GM12892 (cell line): ENCODE measurements at regions not wholly inside any gene's neighbourhood (a gene's known extent, or its start where the extent isn't known, plus 50 kb on each side); places are given as distances from the start of the nearest gene placed in this dataset.

Source experiments
- DNase-seq: peaks from one replicate; pipeline ENCODE4 v3.0.0; 2011; ENCODE audit not compliant: insufficient read length
- FAIRE-seq: peaks from 2 replicates; lab custom pipeline; 2011; peaks lifted over from hg19 to GRCh38; lab: Jason Lieb, UNC
- POLR2A ChIP-seq: IDR thresholded peaks from 2 replicates; pipeline ENCODE4 v1.6.1; 2011; ENCODE audit warnings: low read depth, low read length, control low read depth
- POLR2AphosphoS5 ChIP-seq: IDR thresholded peaks from 2 replicates; pipeline ENCODE4 v1.6.1; 2011; ENCODE audit warnings: low read depth, low read length, control low read depth
- TAF1 ChIP-seq: IDR thresholded peaks from 2 replicates; pipeline ENCODE4 v1.6.1; 2011; ENCODE audit warnings: low read depth, mild to moderate bottlenecking, control low read depth, low read length, borderline replicate concordance

DNA sequence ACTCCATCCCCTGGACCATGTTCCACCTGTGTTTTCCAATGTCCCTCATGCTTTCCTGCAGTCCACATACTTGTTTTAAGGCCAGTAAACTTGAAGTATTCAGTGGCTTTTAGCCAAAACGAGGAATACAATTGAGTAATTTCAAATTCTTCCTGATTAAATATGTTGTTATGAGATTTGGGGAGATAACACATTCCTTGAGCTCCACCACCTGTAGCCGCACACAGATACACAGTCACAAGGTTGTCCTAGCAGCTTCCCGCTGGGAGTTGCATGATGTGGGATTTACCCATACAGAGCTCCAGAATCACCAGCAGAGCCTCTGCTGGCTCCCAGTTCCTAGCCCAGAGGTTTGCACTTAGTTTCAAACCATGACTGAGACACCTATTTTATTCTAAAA lies 53.6 kb upstream of the FRY start:
- TF ChIP-seq POLR2AphosphoS5: no peak
- no peak for TF ChIP-seq TAF1
- no peak for TF ChIP-seq POLR2A
- DNase-seq (no peak), FAIRE-seq (no peak)

DNA sequence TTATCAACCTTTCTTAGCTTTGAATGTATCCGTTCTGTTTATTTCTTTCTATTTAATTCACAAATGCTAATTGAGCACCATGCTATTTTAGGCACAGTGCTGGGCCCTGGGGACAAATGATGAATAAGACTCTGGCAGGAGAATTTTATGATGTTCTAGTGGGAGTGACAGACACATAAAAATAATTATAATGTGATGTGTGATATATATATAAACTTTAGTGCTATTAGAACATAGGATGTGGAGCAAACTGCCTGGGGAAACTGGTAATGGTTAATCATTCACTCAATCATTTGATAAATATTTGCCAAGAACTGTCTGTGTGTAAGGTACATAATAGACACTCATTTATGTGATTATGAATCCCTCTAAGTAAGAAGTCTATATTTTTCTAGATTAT lies 50.7 kb upstream of the FRY start:
- TF ChIP-seq POLR2AphosphoS5: no peak
- no peak for TF ChIP-seq POLR2A
- no peak for TF ChIP-seq TAF1
- no peak for FAIRE-seq

More for the DNA sequence above, 50.7 kb upstream of the FRY start:
- no peak for DNase-seq
